ENCODE measurements at regions not wholly inside any gene's neighbourhood (a gene's known extent, or its start where the extent isn't known, plus 50 kb on each side); places are given as distances from the start of the nearest gene placed in this dataset.

DNA sequence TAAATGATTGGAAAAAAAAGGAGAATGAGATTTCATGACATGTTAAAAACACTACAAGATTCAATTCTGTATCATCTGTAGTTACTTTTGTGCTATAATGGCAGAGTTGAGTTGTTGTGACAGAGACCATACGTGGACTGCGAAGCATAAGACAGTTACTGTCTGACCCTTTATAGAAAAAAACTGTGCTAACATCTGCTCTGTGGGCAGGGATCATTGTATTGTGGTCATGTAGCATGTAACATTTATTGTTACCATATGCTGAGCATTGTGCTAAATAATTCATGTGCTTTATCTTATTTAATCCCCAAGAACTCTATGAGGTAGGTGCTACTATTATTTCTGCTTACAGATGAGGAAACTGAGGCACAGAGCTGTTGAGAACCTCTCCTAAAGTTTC lies 147.3 kb upstream of the HMHB1 start:
- no peak for DNase-seq (ENCODE audit: low spot score)

DNA sequence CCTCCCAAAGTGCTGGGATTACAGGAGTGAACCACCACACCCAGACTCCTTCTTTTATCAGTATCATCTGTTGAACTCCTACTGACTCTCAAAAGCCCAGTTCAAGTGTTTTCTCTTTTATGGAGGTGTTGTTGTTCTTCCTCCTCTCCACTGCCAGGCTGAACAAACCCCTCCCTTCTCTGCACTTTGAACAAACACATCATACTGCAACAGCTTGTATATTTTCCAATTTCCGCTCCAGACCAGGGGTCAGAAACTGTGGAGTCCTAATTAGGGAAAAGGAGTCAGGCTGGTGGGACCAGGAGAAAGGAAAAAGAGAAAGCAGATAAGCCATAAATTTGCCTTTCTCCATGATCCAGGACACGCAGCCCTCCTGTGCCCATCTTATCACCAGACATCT lies 148.1 kb upstream of the HMHB1 start:
- no peak for DNase-seq (ENCODE audit: low spot score)

- DNase-seq (ENCODE audit: low spot score), result no peak
Measured at GRCh38 chr5:143662020-143662419, 149.9 kb upstream of the HMHB1 start.

DNA sequence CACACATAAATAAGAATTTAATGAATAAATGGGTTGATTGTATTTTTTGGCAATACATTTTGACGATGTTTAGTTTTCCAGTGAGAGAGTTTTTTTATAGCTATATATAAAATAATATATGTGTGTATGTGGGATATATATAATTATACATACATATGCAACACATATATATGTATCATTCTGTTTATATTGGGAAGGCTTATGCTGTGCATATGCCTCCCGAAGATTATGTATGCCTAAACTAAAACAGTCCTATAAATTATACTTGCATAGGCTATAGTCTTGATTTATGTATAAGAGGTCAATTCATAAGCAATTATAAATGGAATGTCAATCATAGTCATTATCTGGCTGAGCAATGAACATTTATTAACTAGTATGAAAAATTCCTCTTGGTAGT lies 151.3 kb upstream of the HMHB1 start:
- no peak for DNase-seq (ENCODE audit: low spot score)

- no peak for DNase-seq (ENCODE audit: low spot score)
Measured at GRCh38 chr5:143659599-143660238, 152.2 kb upstream of the HMHB1 start.

DNA sequence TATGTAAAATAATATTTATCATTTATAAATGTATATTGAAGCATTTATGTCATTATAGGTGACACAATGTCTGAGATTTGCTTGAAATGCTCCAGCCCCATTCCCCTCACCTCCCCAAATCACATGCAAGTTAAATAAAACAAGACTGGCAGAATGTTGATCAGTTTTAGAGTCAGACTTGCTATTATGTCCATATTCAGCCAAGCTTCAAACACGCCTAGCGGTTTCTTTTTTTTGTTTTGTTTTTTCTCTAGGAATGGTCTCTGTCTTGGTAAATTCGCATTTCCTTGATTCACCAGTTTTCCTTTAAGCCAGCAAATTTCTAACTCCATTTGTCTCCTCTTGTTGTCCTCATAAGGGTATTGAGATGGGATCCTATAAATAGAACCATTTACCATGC lies 153.0 kb upstream of the HMHB1 start:
- DNase-seq (ENCODE audit: low spot score), result no peak

- no peak for DNase-seq (ENCODE audit: low spot score)
Measured at GRCh38 chr5:143657647-143658285, 154.2 kb upstream of the HMHB1 start.

- no peak for DNase-seq (ENCODE audit: low spot score)
Measured at GRCh38 chr5:143653766-143654282, 158.1 kb upstream of the HMHB1 start.

GRCh38 chr5:143653256-143653655 lies 158.7 kb upstream of the HMHB1 start:
- DNase-seq (ENCODE audit: low spot score), result no peak

GRCh38 chr5:143652108-143652700 lies 159.8 kb upstream of the HMHB1 start:
- no peak for DNase-seq (ENCODE audit: low spot score)

DNA sequence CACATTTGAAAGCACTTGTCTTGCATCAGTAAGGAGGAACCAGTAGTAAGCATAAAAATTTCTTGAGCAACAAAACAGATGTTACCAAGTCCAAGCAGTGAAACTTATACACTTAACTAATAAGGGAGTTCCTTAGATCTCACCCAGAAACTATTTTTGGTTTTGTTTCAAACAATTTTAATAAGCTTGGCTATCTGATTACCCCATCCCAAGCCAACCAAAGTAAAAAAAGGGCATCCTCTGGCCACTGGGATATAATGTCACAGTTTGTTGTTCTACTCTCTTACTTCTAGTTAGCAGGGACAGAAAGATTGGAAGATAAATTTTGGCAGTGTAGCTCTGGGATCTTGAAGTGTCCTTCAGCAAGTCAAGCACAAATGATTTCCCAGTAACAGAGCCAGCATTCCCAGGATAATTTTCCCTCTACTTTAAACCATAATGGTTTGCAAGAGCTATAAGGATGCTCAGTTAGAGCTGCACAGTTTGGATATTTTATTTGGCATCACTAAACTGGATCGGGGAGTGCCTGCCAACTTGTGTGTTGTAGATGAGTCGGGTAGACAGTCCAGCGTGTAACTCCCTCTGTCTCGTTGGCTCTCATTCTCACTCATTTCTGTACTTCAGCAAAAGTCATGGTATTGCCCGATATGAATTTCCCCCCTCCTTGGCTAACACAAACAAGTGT lies 161.9 kb upstream of the HMHB1 start:
- DNase-seq (ENCODE audit: low spot score), result no peak

DNA sequence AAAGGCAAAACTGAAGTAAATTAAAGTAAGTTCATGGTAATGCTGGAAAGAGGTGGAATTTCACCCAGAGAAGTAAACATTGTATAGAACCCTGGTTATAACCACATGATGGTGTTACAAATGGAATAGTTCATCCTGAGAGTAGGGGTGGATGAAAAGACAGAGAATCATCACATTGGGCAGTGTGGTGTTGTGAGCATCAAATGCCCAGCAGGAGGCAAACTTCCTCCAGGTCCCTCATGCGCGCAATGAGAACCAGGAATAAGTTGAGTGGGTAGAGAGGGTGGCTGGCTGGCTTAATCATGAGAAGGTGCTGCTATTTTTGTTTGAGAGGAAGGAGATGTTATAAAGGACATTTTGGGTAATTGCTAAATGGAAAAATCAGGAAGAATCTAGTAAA lies 163.3 kb upstream of the HMHB1 start:
- no peak for DNase-seq (ENCODE audit: low spot score)

GRCh38 chr5:143646961-143647360 lies 165.0 kb upstream of the HMHB1 start:
- DNase-seq (ENCODE audit: low spot score), result no peak

GRCh38 chr5:143645356-143645755 lies 166.6 kb upstream of the HMHB1 start:
- DNase-seq (ENCODE audit: low spot score), result no peak

GRCh38 chr5:143644727-143645126 lies 167.2 kb upstream of the HMHB1 start:
- no peak for DNase-seq (ENCODE audit: low spot score)

DNA sequence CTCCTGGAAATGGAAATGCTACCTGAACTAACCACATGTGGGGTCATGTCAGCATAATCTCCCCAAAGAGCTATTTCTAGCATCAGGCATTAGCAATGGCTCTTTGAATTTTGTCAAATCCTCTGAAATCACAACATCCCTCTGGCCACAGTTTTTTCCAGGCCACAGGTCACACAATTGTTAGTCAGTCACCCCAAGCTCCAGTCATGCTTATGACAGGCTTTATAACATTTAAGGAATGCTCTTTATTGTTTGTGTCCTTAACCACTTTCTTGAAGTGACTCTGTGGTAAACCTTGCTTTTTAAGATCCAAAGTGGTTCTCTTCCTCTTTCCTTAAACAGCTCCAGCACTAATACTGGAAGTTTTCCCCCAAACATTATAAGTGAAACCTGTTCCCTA lies 169.2 kb upstream of the HMHB1 start:
- no peak for DNase-seq (ENCODE audit: low spot score)

- DNase-seq (ENCODE audit: low spot score), result no peak
Measured at GRCh38 chr5:143641549-143642355, 170.2 kb upstream of the HMHB1 start.

- no peak for DNase-seq (ENCODE audit: low spot score)
Measured at GRCh38 chr5:143638654-143639053, 173.3 kb upstream of the HMHB1 start.

DNA sequence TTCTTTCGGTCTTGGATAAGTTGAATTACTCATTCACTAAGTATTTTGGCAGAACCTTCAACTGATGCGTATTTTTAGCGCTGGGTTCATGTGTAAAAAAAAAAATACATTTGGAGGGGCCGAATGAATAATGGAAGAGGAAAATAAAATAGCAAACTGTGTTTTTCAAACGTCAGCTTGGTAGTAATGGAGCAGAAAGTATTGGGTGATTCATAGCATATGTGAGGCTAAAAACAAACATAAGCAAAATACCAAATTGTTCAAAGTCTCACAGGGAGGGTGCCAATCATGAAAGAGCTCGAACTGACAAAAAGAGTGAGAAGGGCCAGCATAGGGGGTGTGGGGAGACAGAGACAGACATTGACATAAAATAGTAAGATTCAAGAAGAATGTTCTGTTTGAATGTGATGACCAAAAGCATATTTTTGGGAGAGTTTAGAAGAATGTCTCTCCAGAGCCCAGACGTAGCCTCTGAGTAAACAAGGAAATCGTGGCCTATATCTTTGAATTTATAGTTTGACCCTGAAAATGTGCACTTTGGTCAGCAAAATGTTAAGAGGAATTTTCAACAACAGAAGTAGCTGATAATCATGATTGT lies 174.9 kb upstream of the HMHB1 start:
- no peak for DNase-seq (ENCODE audit: low spot score)

DNA sequence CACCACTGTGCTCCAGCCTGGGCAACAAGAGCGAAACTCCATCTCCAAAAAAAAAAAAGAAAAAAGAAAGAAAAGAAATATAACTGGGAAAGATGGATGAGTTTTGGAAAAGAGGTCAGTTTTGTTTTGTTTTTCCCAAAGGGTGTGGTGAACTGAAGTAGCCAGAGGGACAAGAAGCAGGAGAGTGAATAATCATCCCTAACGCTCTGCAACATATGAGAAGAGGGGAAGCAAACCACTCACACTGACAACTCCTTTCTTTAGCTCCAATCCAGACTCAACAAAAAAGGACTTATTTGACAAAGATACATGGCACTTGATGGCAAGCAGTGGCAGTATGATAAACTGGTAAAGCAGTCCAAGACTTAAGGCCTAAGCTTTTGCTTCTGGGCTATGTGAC lies 176.1 kb upstream of the HMHB1 start:
- DNase-seq (ENCODE audit: low spot score), result no peak

DNA sequence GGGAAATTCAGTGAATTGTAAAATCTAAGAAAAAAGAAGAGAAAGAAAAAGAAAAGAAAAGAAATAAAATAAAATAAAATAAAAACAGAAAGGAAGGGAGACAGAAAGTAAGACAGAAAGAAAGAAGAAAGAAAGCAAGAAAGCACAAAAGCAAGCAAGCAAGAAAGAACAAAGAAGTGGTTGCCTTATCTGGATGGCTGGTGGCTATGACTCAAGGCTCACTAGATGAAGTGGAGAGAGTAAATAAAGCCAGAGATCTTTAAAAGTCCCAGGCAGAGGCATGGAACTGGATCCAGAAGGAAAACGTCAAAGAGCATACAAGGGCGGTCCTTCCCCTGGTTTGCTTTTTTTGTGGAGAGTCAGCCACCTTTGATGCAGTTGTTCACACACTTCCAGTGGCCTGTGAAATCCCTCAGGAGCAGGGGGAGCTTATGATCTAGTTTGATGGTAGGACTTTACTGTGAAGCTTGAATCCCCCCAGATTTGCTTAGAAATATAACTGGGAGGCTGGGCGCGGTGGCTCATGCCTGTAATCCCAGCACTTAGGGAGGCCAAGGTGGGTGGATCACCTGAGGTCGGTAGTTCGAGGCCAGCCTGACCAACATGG lies 176.7 kb upstream of the HMHB1 start:
- no peak for DNase-seq (ENCODE audit: low spot score)
